ENCODE measurements at regions not wholly inside any gene's neighbourhood (a gene's known extent, or its start where the extent isn't known, plus 50 kb on each side); places are given as distances from the start of the nearest gene placed in this dataset.
"Not testable (repeated sequence)": the region's sequence is repeated elsewhere in the genome, so short reads cannot be mapped to it uniquely, and the experiment has no call there.

- H3K4me1 ChIP-seq (ENCODE audit: control insufficient read depth, insufficient read depth, low read length); H3K27me3 ChIP-seq (ENCODE audit: control insufficient read depth, insufficient read depth, low read length); H3K36me3 ChIP-seq (ENCODE audit: control insufficient read depth, insufficient read depth, low read length); H3K4me3 ChIP-seq (ENCODE audit: low read depth, low read length); H3K9me3 ChIP-seq (ENCODE audit: control insufficient read depth, insufficient read depth, low read length); H3K27ac ChIP-seq (ENCODE audit: low read depth, low read length); DNase-seq (ENCODE audit: low read depth in 4 of 6, low spot score in 6 of 6): not testable (repeated sequence)
- no CpG with 5 or more reads among the region's 9 CpGs for WGBS (ENCODE audit: insufficient coverage)
Observed at GRCh38 chr2:87284471-87284772, 262.8 kb upstream of the PLGLB1 start.

- 67% methylated on average over 1 of the region's 4 CpGs for WGBS (ENCODE audit: insufficient coverage)
- not testable (repeated sequence) for DNase-seq (ENCODE audit: low read depth in 4 of 6, low spot score in 6 of 6); H3K27me3 ChIP-seq (ENCODE audit: control insufficient read depth, insufficient read depth, low read length)
Observed at GRCh38 chr2:87285139-87285538, 263.5 kb upstream of the PLGLB1 start.

GRCh38 chr2:87290566-87291307 lies 269.1 kb upstream of the PLGLB1 start:
- not testable (repeated sequence) for H3K4me3 ChIP-seq (ENCODE audit: low read depth, low read length); H3K9me3 ChIP-seq (ENCODE audit: control insufficient read depth, insufficient read depth, low read length); H3K4me1 ChIP-seq (ENCODE audit: control insufficient read depth, insufficient read depth, low read length); H3K27me3 ChIP-seq (ENCODE audit: control insufficient read depth, insufficient read depth, low read length); H3K36me3 ChIP-seq (ENCODE audit: control insufficient read depth, insufficient read depth, low read length); H3K27ac ChIP-seq (ENCODE audit: low read depth, low read length); DNase-seq (ENCODE audit: low read depth in 4 of 6, low spot score in 6 of 6)
- WGBS (ENCODE audit: insufficient coverage): no CpG with 5 or more reads among the region's 7 CpGs

More at GRCh38 chr2:87285139-87285538, 263.5 kb upstream of the PLGLB1 start:
- H3K9me3 ChIP-seq (ENCODE audit: control insufficient read depth, insufficient read depth, low read length); H3K27ac ChIP-seq (ENCODE audit: low read depth, low read length); H3K4me1 ChIP-seq (ENCODE audit: control insufficient read depth, insufficient read depth, low read length); H3K36me3 ChIP-seq (ENCODE audit: control insufficient read depth, insufficient read depth, low read length); H3K4me3 ChIP-seq (ENCODE audit: low read depth, low read length): not testable (repeated sequence)

GRCh38 chr2:87291400-87292200 lies 270.0 kb upstream of the PLGLB1 start:
- H3K27me3 ChIP-seq (ENCODE audit: control insufficient read depth, insufficient read depth, low read length); H3K36me3 ChIP-seq (ENCODE audit: control insufficient read depth, insufficient read depth, low read length); DNase-seq (ENCODE audit: low read depth in 4 of 6, low spot score in 6 of 6); H3K9me3 ChIP-seq (ENCODE audit: control insufficient read depth, insufficient read depth, low read length); H3K4me1 ChIP-seq (ENCODE audit: control insufficient read depth, insufficient read depth, low read length); H3K4me3 ChIP-seq (ENCODE audit: low read depth, low read length); H3K27ac ChIP-seq (ENCODE audit: low read depth, low read length): not testable (repeated sequence)
- WGBS (ENCODE audit: insufficient coverage): no CpG with 5 or more reads among the region's 7 CpGs

GRCh38 chr2:87293931-87294594 lies 272.4 kb upstream of the PLGLB1 start:
- not testable (repeated sequence) for H3K27ac ChIP-seq (ENCODE audit: low read depth, low read length); H3K27me3 ChIP-seq (ENCODE audit: control insufficient read depth, insufficient read depth, low read length); H3K4me1 ChIP-seq (ENCODE audit: control insufficient read depth, insufficient read depth, low read length); DNase-seq (ENCODE audit: low read depth in 4 of 6, low spot score in 6 of 6); H3K4me3 ChIP-seq (ENCODE audit: low read depth, low read length); H3K36me3 ChIP-seq (ENCODE audit: control insufficient read depth, insufficient read depth, low read length); H3K9me3 ChIP-seq (ENCODE audit: control insufficient read depth, insufficient read depth, low read length)
- no CpG with 5 or more reads among the region's 2 CpGs for WGBS (ENCODE audit: insufficient coverage)

GRCh38 chr2:87295135-87295534 lies 273.5 kb upstream of the PLGLB1 start:
- H3K36me3 ChIP-seq (ENCODE audit: control insufficient read depth, insufficient read depth, low read length); H3K27ac ChIP-seq (ENCODE audit: low read depth, low read length); H3K27me3 ChIP-seq (ENCODE audit: control insufficient read depth, insufficient read depth, low read length); H3K4me3 ChIP-seq (ENCODE audit: low read depth, low read length); H3K4me1 ChIP-seq (ENCODE audit: control insufficient read depth, insufficient read depth, low read length); H3K9me3 ChIP-seq (ENCODE audit: control insufficient read depth, insufficient read depth, low read length): not testable (repeated sequence)
- DNase-seq (ENCODE audit: low read depth in 4 of 6, low spot score in 6 of 6): peak in 3 of 6 donors; percentile 17 to 44 (median 42)
- 40% methylated on average over 3 of the region's 6 CpGs for WGBS (ENCODE audit: insufficient coverage)

- H3K27me3 ChIP-seq (ENCODE audit: control insufficient read depth, insufficient read depth, low read length); H3K27ac ChIP-seq (ENCODE audit: low read depth, low read length); H3K9me3 ChIP-seq (ENCODE audit: control insufficient read depth, insufficient read depth, low read length); H3K4me1 ChIP-seq (ENCODE audit: control insufficient read depth, insufficient read depth, low read length); H3K36me3 ChIP-seq (ENCODE audit: control insufficient read depth, insufficient read depth, low read length); DNase-seq (ENCODE audit: low read depth in 4 of 6, low spot score in 6 of 6); H3K4me3 ChIP-seq (ENCODE audit: low read depth, low read length): not testable (repeated sequence)
- WGBS (ENCODE audit: insufficient coverage): 100% methylated on average over 3 of the region's 6 CpGs
Observed at GRCh38 chr2:87301349-87301748, 279.7 kb upstream of the PLGLB1 start.

- H3K27me3 ChIP-seq (ENCODE audit: control insufficient read depth, insufficient read depth, low read length); H3K27ac ChIP-seq (ENCODE audit: low read depth, low read length); H3K4me1 ChIP-seq (ENCODE audit: control insufficient read depth, insufficient read depth, low read length); H3K9me3 ChIP-seq (ENCODE audit: control insufficient read depth, insufficient read depth, low read length); DNase-seq (ENCODE audit: low read depth in 4 of 6, low spot score in 6 of 6); H3K4me3 ChIP-seq (ENCODE audit: low read depth, low read length); H3K36me3 ChIP-seq (ENCODE audit: control insufficient read depth, insufficient read depth, low read length): not testable (repeated sequence)
- WGBS (ENCODE audit: insufficient coverage): no CpG with 5 or more reads among the region's 2 CpGs
Observed at GRCh38 chr2:87301871-87302270, 280.2 kb upstream of the PLGLB1 start.

GRCh38 chr2:87308621-87309020 lies 287.0 kb upstream of the PLGLB1 start:
- H3K9me3 ChIP-seq (ENCODE audit: control insufficient read depth, insufficient read depth, low read length); H3K4me3 ChIP-seq (ENCODE audit: low read depth, low read length); H3K27me3 ChIP-seq (ENCODE audit: control insufficient read depth, insufficient read depth, low read length); H3K4me1 ChIP-seq (ENCODE audit: control insufficient read depth, insufficient read depth, low read length); H3K36me3 ChIP-seq (ENCODE audit: control insufficient read depth, insufficient read depth, low read length); H3K27ac ChIP-seq (ENCODE audit: low read depth, low read length); DNase-seq (ENCODE audit: low read depth in 4 of 6, low spot score in 6 of 6): not testable (repeated sequence)
- no CpG with 5 or more reads among the region's 7 CpGs for WGBS (ENCODE audit: insufficient coverage)

GRCh38 chr2:87309785-87310184 lies 288.1 kb upstream of the PLGLB1 start:
- H3K27ac ChIP-seq (ENCODE audit: low read depth, low read length); H3K36me3 ChIP-seq (ENCODE audit: control insufficient read depth, insufficient read depth, low read length); H3K4me3 ChIP-seq (ENCODE audit: low read depth, low read length); H3K9me3 ChIP-seq (ENCODE audit: control insufficient read depth, insufficient read depth, low read length); H3K4me1 ChIP-seq (ENCODE audit: control insufficient read depth, insufficient read depth, low read length); DNase-seq (ENCODE audit: low read depth in 4 of 6, low spot score in 6 of 6); H3K27me3 ChIP-seq (ENCODE audit: control insufficient read depth, insufficient read depth, low read length): not testable (repeated sequence)
- 71% methylated on average over 1 of the region's 3 CpGs for WGBS (ENCODE audit: insufficient coverage)

Measured in spinal cord (tissue), 9 donors.